ENCODE measurements at regions not wholly inside any gene's neighbourhood (a gene's known extent, or its start where the extent isn't known, plus 50 kb on each side); places are given as distances from the start of the nearest gene placed in this dataset.

DNA sequence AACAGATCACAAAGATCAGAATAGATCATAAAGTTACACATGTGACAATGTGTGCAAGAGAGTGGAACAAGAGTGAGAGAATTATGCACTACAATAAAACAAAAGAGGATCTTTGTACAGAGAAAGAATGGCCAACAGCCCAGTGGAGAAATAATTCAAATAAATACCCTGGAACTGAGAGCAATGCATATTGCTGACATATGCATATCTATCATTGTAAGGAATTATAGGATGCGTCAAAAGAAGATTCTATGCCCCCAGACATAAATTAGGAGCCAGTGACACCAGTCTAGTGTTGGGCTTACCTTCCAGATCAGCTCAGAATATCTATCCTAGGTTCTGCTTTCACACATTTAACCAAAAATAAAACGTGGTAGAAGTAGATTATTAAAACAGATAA is 320.1 kb upstream of the VCX start:
- no peaks in the 10 kb centered on the region for H3K4me1 Mint-ChIP-seq (ENCODE audit: unreplicated experiment)
- H3K4me3 Mint-ChIP-seq (ENCODE audit: unreplicated experiment) = no peak overlapping the region
- no peaks in the 10 kb centered on the region for H3K36me3 Mint-ChIP-seq (ENCODE audit: low read depth, unreplicated experiment)
- no peak overlapping the region for H3K27ac Mint-ChIP-seq (ENCODE audit: unreplicated experiment)
- no peak for DNase-seq (ENCODE audit: low spot score)
- no peaks in the 10 kb centered on the region for H3K27me3 Mint-ChIP-seq (ENCODE audit: unreplicated experiment)
- TF ChIP-seq, protein P1, sequence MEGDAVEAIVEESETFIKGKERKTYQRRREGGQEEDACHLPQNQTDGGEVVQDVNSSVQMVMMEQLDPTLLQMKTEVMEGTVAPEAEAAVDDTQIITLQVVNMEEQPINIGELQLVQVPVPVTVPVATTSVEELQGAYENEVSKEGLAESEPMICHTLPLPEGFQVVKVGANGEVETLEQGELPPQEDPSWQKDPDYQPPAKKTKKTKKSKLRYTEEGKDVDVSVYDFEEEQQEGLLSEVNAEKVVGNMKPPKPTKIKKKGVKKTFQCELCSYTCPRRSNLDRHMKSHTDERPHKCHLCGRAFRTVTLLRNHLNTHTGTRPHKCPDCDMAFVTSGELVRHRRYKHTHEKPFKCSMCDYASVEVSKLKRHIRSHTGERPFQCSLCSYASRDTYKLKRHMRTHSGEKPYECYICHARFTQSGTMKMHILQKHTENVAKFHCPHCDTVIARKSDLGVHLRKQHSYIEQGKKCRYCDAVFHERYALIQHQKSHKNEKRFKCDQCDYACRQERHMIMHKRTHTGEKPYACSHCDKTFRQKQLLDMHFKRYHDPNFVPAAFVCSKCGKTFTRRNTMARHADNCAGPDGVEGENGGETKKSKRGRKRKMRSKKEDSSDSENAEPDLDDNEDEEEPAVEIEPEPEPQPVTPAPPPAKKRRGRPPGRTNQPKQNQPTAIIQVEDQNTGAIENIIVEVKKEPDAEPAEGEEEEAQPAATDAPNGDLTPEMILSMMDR (IDR thresholded peaks at IDR 0.05; ENCODE audit: unreplicated experiment) = no peak
- H3K9me3 Mint-ChIP-seq (ENCODE audit: unreplicated experiment) = no peaks in the 10 kb centered on the region

DNA sequence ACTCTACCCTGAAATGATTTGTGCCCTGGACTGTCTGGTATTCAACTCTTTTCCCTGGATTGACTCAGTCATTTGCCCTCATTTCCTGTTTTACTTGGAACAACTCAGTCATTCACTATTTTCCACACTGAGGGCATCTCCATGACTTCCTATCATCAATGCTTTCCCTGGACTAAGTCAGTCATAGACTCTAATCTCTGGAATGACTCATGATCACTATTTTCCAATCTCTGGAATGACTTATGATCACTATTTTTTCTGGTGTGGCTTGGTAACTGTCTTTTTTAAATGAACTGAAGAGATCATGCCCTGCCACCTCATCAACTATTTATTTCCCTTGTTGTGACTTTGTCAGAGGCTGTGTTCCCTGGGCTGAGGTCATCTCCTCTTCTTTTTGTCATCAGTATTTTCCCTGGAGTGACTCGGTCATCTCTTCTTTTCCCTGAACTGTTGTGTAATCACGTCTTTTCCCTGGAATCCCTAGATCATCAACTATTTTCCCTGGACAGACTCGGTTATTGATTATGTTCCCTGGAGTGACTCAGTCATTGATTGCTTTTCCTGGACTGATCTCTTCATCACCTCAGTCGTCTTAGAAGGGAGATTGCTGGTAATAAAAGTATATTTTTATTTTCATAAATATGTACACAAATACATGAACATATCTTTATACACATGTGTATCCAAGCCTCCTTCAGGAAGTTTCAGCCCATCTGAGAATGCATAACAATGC is 327.1 kb upstream of the VCX start:
- no peaks in the 10 kb centered on the region for H3K9me3 Mint-ChIP-seq (ENCODE audit: unreplicated experiment)
- H3K4me1 Mint-ChIP-seq (ENCODE audit: unreplicated experiment) = no peaks in the 10 kb centered on the region
- no peaks in the 10 kb centered on the region for H3K36me3 Mint-ChIP-seq (ENCODE audit: low read depth, unreplicated experiment)
- no peak overlapping the region for H3K4me3 Mint-ChIP-seq (ENCODE audit: unreplicated experiment)
- no peak for DNase-seq (ENCODE audit: low spot score)
- no peak overlapping the region for H3K27ac Mint-ChIP-seq (ENCODE audit: unreplicated experiment)
- TF ChIP-seq, protein P1 (IDR thresholded peaks at IDR 0.05; ENCODE audit: unreplicated experiment) = no peak
- H3K27me3 Mint-ChIP-seq (ENCODE audit: unreplicated experiment) = no peaks in the 10 kb centered on the region

DNA sequence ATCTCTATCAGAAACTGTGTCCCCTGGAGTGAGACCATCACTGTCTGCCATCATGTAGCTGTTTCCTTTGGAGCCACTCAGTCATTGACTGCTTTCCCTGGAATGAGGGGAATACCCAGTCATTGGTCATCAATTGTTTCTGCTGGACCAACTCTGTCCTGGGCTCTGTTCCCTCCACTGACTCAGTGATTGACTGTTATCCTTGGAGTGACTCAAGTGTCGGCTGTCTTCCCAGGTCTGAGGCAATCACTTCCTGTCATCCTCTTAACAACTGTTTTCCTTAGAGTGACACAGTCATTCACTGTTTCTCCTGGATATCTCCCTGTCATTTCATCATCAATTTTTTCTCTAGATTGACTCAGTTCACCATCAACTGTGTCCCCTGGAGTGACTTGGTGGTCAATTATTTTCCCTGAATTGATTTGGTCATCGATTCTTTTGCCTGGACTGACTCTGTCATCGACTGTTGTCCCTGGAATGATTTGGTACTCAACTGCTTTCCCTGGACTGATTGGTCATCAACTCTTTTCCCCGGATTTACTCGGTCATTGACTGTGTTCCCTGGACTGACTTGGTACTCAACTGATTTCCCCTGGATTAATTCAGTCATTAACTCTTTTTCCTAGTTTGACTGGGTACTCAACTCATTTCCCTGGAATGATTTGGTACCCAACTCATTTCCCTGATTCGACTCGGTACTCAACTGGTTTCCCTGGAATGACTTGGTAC is 327.9 kb upstream of the VCX start:
- no peak for DNase-seq (ENCODE audit: low spot score)
- no peak overlapping the region for H3K4me3 Mint-ChIP-seq (ENCODE audit: unreplicated experiment)
- H3K9me3 Mint-ChIP-seq (ENCODE audit: unreplicated experiment) = no peaks in the 10 kb centered on the region
- H3K4me1 Mint-ChIP-seq (ENCODE audit: unreplicated experiment) = no peaks in the 10 kb centered on the region
- TF ChIP-seq, protein P1 (IDR thresholded peaks at IDR 0.05; ENCODE audit: unreplicated experiment) = no peak
- H3K27ac Mint-ChIP-seq (ENCODE audit: unreplicated experiment) = no peak overlapping the region
- H3K36me3 Mint-ChIP-seq (ENCODE audit: low read depth, unreplicated experiment) = no peaks in the 10 kb centered on the region
- no peaks in the 10 kb centered on the region for H3K27me3 Mint-ChIP-seq (ENCODE audit: unreplicated experiment)

DNA sequence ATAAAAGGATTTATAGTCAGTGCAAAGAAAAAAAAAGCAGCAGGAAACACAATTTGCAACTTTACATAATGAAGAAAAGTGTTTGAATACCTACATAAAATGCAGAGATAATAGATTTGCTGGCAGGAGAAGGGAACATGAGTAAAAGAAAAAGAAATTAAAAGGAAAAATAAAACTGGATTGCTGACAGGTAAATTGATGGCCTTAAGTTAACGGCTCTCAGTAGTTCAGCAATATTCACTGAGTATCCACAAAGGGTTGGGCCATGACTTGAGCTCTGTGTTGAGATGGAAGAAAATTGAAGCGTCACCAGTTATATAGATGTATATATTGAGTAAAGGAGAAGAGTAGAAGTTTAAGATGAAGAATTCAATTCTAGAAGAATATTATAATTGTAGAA is 330.1 kb upstream of the VCX start:
- Mint-ChIP-seq H3K9me3 (ENCODE audit: unreplicated experiment) (no peaks in the 10 kb centered on the region), H3K36me3 (ENCODE audit: low read depth, unreplicated experiment) (no peaks in the 10 kb centered on the region), H3K4me3 (ENCODE audit: unreplicated experiment) (no peak overlapping the region), H3K27me3 (ENCODE audit: unreplicated experiment) (no peaks in the 10 kb centered on the region), H3K27ac (ENCODE audit: unreplicated experiment) (no peak overlapping the region), H3K4me1 (ENCODE audit: unreplicated experiment) (no peaks in the 10 kb centered on the region)
- DNase-seq (ENCODE audit: low spot score) = no peak
- TF ChIP-seq, protein P1 (IDR thresholded peaks at IDR 0.05; ENCODE audit: unreplicated experiment) = no peak

DNA sequence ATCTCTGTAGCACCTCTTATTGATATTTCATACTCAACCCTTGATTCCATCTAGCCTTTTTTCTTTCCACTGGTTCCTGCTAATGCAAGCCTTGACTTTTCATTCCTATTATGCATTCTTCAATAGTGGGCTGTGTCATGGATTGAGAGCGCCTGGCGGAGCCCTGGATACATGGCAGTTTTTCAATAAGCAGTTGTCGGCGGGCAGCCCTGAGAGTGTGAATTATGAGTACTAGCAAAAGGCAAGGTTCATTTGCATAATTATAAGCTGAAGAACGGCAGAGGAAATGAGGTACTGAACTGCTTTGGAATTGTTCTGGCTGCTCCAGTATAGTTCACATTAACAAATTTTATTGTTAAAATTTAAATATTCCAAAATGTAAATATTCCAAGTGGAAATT is 339.7 kb upstream of the VCX start:
- no peaks in the 10 kb centered on the region for H3K9me3 Mint-ChIP-seq (ENCODE audit: unreplicated experiment)
- no peak for DNase-seq (ENCODE audit: low spot score)
- no peaks in the 10 kb centered on the region for H3K27me3 Mint-ChIP-seq (ENCODE audit: unreplicated experiment)
- H3K27ac Mint-ChIP-seq (ENCODE audit: unreplicated experiment) = no peak overlapping the region
- TF ChIP-seq, protein P1 (IDR thresholded peaks at IDR 0.05; ENCODE audit: unreplicated experiment) = no peak
- H3K4me1 Mint-ChIP-seq (ENCODE audit: unreplicated experiment) = no peaks in the 10 kb centered on the region
- H3K4me3 Mint-ChIP-seq (ENCODE audit: unreplicated experiment) = no peak overlapping the region
- H3K36me3 Mint-ChIP-seq (ENCODE audit: low read depth, unreplicated experiment) = no peaks in the 10 kb centered on the region

All from endothelial cell (in vitro differentiated cells).